Endothelial cell of umbilical vein (primary cell): ENCODE measurements at regions not wholly inside any gene's neighbourhood (a gene's known extent, or its start where the extent isn't known, plus 50 kb on each side); places are given as distances from the start of the nearest gene placed in this dataset.

Source experiments
- BruUV-seq: library from RNA; stranded (reverse); fragments of 400-500 nt; replicated peaks from 2 replicates; lab custom pipeline; 2021; lab: Mats Ljungman, UMichigan
- CTCF ChIA-PET: fragments of 300-600, 350-600 bp; sonication (Branson Sonifier 250); formaldehyde crosslinking; loops from one replicate; lab custom pipeline; 2021; ENCODE audit warnings: antibody characterized with exemption, inconsistent platforms; lab: Charles Lee
- POLR2A ChIA-PET: fragments of 300-600, 350-600 bp; sonication (Branson Sonifier 250); formaldehyde crosslinking; loops from one replicate; lab custom pipeline; 2021; ENCODE audit warnings: antibody characterized with exemption, inconsistent platforms; lab: Charles Lee
- DNase-seq: peaks from one replicate; pipeline ENCODE4 v3.0.0-alpha.2; 2011; ENCODE audit warnings: low read depth, low spot score
- FAIRE-seq: peaks from 2 replicates; lab custom pipeline; 2011; peaks lifted over from hg19 to GRCh38; lab: Jason Lieb, UNC
- H2AFZ ChIP-seq: 2 replicates; pipeline ENCODE4 v1.6.0; 2012; ENCODE audit warnings: low read depth, low read length, control low read depth, inconsistent platforms
- H3K27ac ChIP-seq: 2 replicates; pipeline ENCODE4 v1.5.1; 2011; ENCODE audit warnings: low read depth, mild to moderate bottlenecking, control low read depth, low read length, moderate library complexity; ENCODE audit not compliant: insufficient read depth
- H3K27me3 ChIP-seq, 2 experiments: 2 replicates each; pipeline versions ENCODE4 v1.6.0 to v1.6.1; 2011; ENCODE audit warnings: low read length in 2 of 2, mixed read lengths in 1 of 2; ENCODE audit not compliant: control insufficient read depth in 2 of 2, insufficient read depth in 2 of 2
- H3K36me3 ChIP-seq, 2 experiments: 2 replicates in 1 of 2; 3 replicates in 1 of 2; pipeline ENCODE4 v1.5.1; 2011; ENCODE audit warnings: low read length in 2 of 2, mild to moderate bottlenecking in 1 of 2, moderate library complexity in 1 of 2; ENCODE audit not compliant: control insufficient read depth in 2 of 2, insufficient read depth in 2 of 2; ENCODE audit errors: extremely low read depth in 1 of 2
- H3K4me1 ChIP-seq: 3 replicates; pipeline ENCODE4 v1.5.1; 2011; ENCODE audit warnings: mild to moderate bottlenecking, low read length; ENCODE audit not compliant: control insufficient read depth, insufficient read depth; ENCODE audit errors: extremely low read depth
- H3K4me2 ChIP-seq: 2 replicates; pipeline ENCODE4 v1.6.1; 2011; ENCODE audit warnings: low read length, control low read depth, mixed read lengths; ENCODE audit not compliant: insufficient read depth
- H3K4me3 ChIP-seq, 3 experiments: fragments of 200-600 bp in 1 of 3; sonication (generic), shearing (Covaris generic) in 1 of 3; replicated peaks in 1 of 3; 2 replicates each; pipeline ENCODE4 v1.5.1; 2011 to 2016; ENCODE audit warnings: control low read depth in 3 of 3, low read length in 3 of 3, mild to moderate bottlenecking in 2 of 3, inconsistent platforms in 1 of 3, low read depth in 1 of 3, moderate library complexity in 1 of 3; ENCODE audit not compliant: insufficient read depth in 1 of 3
- H3K79me2 ChIP-seq: 2 replicates; pipeline ENCODE4 v1.6.0; 2012; ENCODE audit warnings: low read length, inconsistent platforms; ENCODE audit not compliant: control insufficient read depth, insufficient read depth
- H3K9ac ChIP-seq: replicated peaks from 2 replicates; pipeline ENCODE3; 2011; ENCODE audit warnings: low read length, control low read depth; ENCODE audit not compliant: insufficient read depth; ENCODE audit errors: extremely low read depth
- H3K9me1 ChIP-seq: replicated peaks from 3 replicates; pipeline ENCODE4 v1.6.0; 2011; ENCODE audit warnings: mild to moderate bottlenecking, low read length; ENCODE audit not compliant: control insufficient read depth, insufficient read depth; ENCODE audit errors: extremely low read depth
- H3K9me3 ChIP-seq: replicated peaks from 2 replicates; pipeline ENCODE4 v1.5.1; 2012; ENCODE audit warnings: low read length, inconsistent platforms; ENCODE audit not compliant: control insufficient read depth, insufficient read depth
- H4K20me1 ChIP-seq: replicated peaks from 2 replicates; pipeline ENCODE3; 2011; ENCODE audit warnings: mild to moderate bottlenecking, low read length; ENCODE audit not compliant: control insufficient read depth, insufficient read depth; ENCODE audit errors: extremely low read depth
- EZH2 ChIP-seq: IDR thresholded peaks from 2 replicates; pipeline ENCODE4 v1.6.1; 2012; ENCODE audit warnings: borderline replicate concordance, low read depth, mild to moderate bottlenecking, moderate library complexity, low read length, inconsistent platforms; ENCODE audit not compliant: severe bottlenecking
- FOS ChIP-seq: IDR thresholded peaks from 2 replicates; pipeline ENCODE4 v1.6.1; 2011; ENCODE audit warnings: mild to moderate bottlenecking, low read length, moderate library complexity, borderline replicate concordance; ENCODE audit not compliant: insufficient read depth
- GATA2 ChIP-seq: IDR thresholded peaks from 2 replicates; pipeline ENCODE4 v1.7.0; 2011; ENCODE audit warnings: low read depth, mild to moderate bottlenecking, moderate library complexity, mixed read lengths, low read length; ENCODE audit not compliant: insufficient read length, insufficient read depth
- JUN ChIP-seq: IDR thresholded peaks from 2 replicates; pipeline ENCODE4 v1.6.1; 2011; ENCODE audit warnings: borderline replicate concordance, low read depth; ENCODE audit not compliant: insufficient read length, insufficient read depth
- MYC ChIP-seq: IDR thresholded peaks from one replicate; pipeline ENCODE4 v1.6.1; 2011; ENCODE audit warnings: mild to moderate bottlenecking, low read depth, low read length
- POLR2A ChIP-seq: IDR thresholded peaks from 2 replicates; pipeline ENCODE4 v1.6.1; 2012; ENCODE audit warnings: low read depth, mild to moderate bottlenecking, control low read depth, low read length
- POLR2AphosphoS5 ChIP-seq: IDR thresholded peaks from 2 replicates; pipeline ENCODE4 v1.6.1; 2012; ENCODE audit warnings: low read depth, mild to moderate bottlenecking, control low read depth, low read length, moderate library complexity; ENCODE audit not compliant: insufficient read depth
- dilution Hi-C: fragments of 300-500 bp; cut with MboI; formaldehyde crosslinking; loops from one replicate; pipeline ENCODE4 v1.15.0; 2019; ENCODE audit warnings: low sequenced_read_pairs; ENCODE audit not compliant: extremely low pct_ligation_motif_present
- intact Hi-C: fragments of 100-400 bp; cut with micrococcal nuclease; formaldehyde crosslinking; loops from one replicate; pipeline ENCODE4 v1.10.0; 2022
- TF ChIP-seq, protein P1 (sequence below), 2 donors: IDR thresholded peaks; 1 replicate in 1 of 2; 2 replicates in 1 of 2; pipeline ENCODE4 v1.5.1; 2011; ENCODE audit warnings: low read length in 2 of 2, mild to moderate bottlenecking in 2 of 2, moderate library complexity in 2 of 2, control low read depth in 1 of 2, inconsistent platforms in 1 of 2, low read depth in 1 of 2; ENCODE audit not compliant: insufficient read depth in 1 of 2; ENCODE audit errors: extremely low read depth in 1 of 2
- TF ChIP-seq, protein P2 (sequence below): IDR thresholded peaks from 2 replicates; pipeline ENCODE4 v1.6.1; 2011; ENCODE audit not compliant: insufficient read depth, insufficient read length

DNA sequence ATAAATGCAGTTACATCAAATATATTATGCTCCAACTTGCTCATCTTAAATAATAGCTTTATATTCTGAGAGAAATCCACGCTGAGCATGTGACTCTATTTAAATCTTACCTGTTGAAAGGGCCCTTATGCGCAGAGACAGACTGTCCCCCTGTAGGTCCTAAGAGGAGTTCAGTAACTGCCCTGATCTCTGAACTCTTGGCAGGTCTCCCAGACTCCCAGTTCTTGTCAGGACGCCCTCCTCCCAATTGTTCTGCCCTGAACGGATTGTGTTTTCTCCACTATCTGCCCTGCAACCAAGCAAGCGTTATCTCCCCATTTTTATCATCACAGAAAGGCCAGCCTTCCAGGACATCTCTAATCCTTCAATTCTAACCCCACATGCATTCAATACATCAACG lies 954.6 kb downstream of the TSN start:
- Histone ChIP-seq H3K36me3 (no peaks in the 10 kb centered on the region), H3K9me3 (peaks cover 4% of the 10 kb centered on the region), H3K9me1 (no peaks in the 10 kb centered on the region), H3K4me3 (no peak overlapping the region), H2AFZ (no peak overlapping the region), H4K20me1 (no peaks in the 10 kb centered on the region), H3K27ac (no peak overlapping the region), H3K9ac (no peak overlapping the region), H3K79me2 (no peaks in the 10 kb centered on the region), H3K4me1 (no peaks in the 10 kb centered on the region), H3K4me2 (no peak overlapping the region), H3K27me3 (no peaks in the 10 kb centered on the region)
- POLR2A ChIA-PET, result no interaction called here
- intact Hi-C loops, result no loop called here
- dilution Hi-C loops, result no loop called here
- no TSS peak for BruUV-seq
- TF ChIP-seq EZH2, result no peak
- TF ChIP-seq JUN, result no peak
- TF ChIP-seq, protein P1, sequence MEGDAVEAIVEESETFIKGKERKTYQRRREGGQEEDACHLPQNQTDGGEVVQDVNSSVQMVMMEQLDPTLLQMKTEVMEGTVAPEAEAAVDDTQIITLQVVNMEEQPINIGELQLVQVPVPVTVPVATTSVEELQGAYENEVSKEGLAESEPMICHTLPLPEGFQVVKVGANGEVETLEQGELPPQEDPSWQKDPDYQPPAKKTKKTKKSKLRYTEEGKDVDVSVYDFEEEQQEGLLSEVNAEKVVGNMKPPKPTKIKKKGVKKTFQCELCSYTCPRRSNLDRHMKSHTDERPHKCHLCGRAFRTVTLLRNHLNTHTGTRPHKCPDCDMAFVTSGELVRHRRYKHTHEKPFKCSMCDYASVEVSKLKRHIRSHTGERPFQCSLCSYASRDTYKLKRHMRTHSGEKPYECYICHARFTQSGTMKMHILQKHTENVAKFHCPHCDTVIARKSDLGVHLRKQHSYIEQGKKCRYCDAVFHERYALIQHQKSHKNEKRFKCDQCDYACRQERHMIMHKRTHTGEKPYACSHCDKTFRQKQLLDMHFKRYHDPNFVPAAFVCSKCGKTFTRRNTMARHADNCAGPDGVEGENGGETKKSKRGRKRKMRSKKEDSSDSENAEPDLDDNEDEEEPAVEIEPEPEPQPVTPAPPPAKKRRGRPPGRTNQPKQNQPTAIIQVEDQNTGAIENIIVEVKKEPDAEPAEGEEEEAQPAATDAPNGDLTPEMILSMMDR (IDR thresholded peaks at IDR 0.05; ENCODE audit: extremely low read depth in 1 of 2, insufficient read depth in 1 of 2, low read depth in 1 of 2, low read length in 2 of 2), result no peak
- no peak for TF ChIP-seq POLR2AphosphoS5
- no peak for TF ChIP-seq GATA2
- TF ChIP-seq, protein P2, sequence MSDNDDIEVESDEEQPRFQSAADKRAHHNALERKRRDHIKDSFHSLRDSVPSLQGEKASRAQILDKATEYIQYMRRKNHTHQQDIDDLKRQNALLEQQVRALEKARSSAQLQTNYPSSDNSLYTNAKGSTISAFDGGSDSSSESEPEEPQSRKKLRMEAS, result no peak
- TF ChIP-seq POLR2A, result no peak
- no peak for TF ChIP-seq MYC
- TF ChIP-seq FOS, result no peak
- DNase-seq (no peak), FAIRE-seq (no peak)
- CTCF ChIA-PET, result no interaction called here
